B cell (primary cell): ENCODE measurements at regions not wholly inside any gene's neighbourhood (a gene's known extent, or its start where the extent isn't known, plus 50 kb on each side); places are given as distances from the start of the nearest gene placed in this dataset.

Experiments used
- CTCF ChIP-seq: fragments of 200-600 bp; IDR thresholded peaks from one replicate; pipeline ENCODE4 v1.8.0; 2022; ENCODE audit warnings: antibody characterized with exemption, mild to moderate bottlenecking
- EZH2 ChIP-seq: IDR thresholded peaks from 2 replicates; pipeline ENCODE4 v1.6.1; 2012; ENCODE audit warnings: borderline replicate concordance, low read depth, mild to moderate bottlenecking, moderate library complexity, low read length; ENCODE audit not compliant: insufficient read depth, poor library complexity, severe bottlenecking

DNA sequence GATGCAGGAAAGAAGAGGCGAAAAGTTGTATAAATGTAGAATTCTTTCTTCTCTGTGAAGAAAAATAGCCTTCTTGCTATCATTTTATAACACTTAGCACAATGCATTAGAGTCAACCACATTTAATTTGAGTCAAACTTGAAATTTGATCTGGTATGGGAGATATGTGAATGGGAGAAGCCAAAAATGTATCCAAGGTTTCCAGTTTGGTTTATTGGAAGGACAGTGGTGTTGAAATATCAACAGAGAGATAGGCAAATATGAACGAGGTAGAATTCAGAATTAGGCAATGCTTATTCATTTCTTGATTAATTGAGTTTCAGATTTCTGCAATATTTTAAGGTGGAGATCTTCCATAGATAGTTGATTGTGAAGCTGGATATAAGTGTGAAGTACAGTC, 991.9 kb upstream of the CHAC2 start:
- TF ChIP-seq CTCF (no peak), EZH2 (no peak)
